ENCODE measurements at regions not wholly inside any gene's neighbourhood (a gene's known extent, or its start where the extent isn't known, plus 50 kb on each side); places are given as distances from the start of the nearest gene placed in this dataset.
A peak's percentile ranks its signal among the peaks of the same experiment; 100 is the strongest.

DNA sequence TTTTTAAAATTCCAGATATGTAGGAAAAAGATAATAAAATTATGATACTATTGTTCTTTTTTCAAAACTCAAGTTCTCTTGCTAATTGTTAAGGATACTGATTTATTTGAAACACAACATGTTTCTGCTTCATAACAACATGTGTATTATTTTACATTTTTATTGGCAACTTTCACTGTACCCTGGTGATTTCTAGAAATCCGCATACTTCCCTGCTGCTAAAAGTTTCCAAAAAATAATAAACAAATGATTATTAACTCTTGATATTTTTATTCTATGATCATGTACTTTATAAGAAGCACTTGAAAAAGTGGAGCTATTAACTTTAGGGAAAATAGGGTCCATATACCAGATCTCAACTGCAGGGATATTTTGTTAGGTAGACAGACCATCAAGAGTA, 71.2 kb upstream of the HCCS start:
- H3K27me3 ChIP-seq (ENCODE audit: control insufficient read depth in 4 of 4, insufficient read depth in 4 of 4, low read length in 3 of 4) = no peaks in the 10 kb centered on the region
- TF ChIP-seq RXRA (IDR thresholded peaks at IDR 0.05) (no peak), FOXA2 (IDR thresholded peaks at IDR 0.05) (no peak), HNF4A (conservative IDR thresholded peaks at IDR 0.05) (no peak), HNF4G (IDR thresholded peaks at IDR 0.05) (no peak), FOXA1 (IDR thresholded peaks at IDR 0.05) (no peak), TAF1 (conservative IDR thresholded peaks at IDR 0.05) (no peak), SP1 (IDR thresholded peaks at IDR 0.05) (no peak), NR2F2 (IDR thresholded peaks at IDR 0.05) (no peak), EGR1 (IDR thresholded peaks at IDR 0.05; ENCODE audit: low read depth in 2 of 2) (no peak), GABPA (IDR thresholded peaks at IDR 0.05 in 1 of 2, conservative IDR thresholded peaks at IDR 0.05 in 1 of 2) (no peak), YY1 (IDR thresholded peaks at IDR 0.05) (no peak)
- TF ChIP-seq, protein P1, sequence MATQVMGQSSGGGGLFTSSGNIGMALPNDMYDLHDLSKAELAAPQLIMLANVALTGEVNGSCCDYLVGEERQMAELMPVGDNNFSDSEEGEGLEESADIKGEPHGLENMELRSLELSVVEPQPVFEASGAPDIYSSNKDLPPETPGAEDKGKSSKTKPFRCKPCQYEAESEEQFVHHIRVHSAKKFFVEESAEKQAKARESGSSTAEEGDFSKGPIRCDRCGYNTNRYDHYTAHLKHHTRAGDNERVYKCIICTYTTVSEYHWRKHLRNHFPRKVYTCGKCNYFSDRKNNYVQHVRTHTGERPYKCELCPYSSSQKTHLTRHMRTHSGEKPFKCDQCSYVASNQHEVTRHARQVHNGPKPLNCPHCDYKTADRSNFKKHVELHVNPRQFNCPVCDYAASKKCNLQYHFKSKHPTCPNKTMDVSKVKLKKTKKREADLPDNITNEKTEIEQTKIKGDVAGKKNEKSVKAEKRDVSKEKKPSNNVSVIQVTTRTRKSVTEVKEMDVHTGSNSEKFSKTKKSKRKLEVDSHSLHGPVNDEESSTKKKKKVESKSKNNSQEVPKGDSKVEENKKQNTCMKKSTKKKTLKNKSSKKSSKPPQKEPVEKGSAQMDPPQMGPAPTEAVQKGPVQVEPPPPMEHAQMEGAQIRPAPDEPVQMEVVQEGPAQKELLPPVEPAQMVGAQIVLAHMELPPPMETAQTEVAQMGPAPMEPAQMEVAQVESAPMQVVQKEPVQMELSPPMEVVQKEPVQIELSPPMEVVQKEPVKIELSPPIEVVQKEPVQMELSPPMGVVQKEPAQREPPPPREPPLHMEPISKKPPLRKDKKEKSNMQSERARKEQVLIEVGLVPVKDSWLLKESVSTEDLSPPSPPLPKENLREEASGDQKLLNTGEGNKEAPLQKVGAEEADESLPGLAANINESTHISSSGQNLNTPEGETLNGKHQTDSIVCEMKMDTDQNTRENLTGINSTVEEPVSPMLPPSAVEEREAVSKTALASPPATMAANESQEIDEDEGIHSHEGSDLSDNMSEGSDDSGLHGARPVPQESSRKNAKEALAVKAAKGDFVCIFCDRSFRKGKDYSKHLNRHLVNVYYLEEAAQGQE (IDR thresholded peaks at IDR 0.05) = no peak
- TF ChIP-seq, protein P2, sequence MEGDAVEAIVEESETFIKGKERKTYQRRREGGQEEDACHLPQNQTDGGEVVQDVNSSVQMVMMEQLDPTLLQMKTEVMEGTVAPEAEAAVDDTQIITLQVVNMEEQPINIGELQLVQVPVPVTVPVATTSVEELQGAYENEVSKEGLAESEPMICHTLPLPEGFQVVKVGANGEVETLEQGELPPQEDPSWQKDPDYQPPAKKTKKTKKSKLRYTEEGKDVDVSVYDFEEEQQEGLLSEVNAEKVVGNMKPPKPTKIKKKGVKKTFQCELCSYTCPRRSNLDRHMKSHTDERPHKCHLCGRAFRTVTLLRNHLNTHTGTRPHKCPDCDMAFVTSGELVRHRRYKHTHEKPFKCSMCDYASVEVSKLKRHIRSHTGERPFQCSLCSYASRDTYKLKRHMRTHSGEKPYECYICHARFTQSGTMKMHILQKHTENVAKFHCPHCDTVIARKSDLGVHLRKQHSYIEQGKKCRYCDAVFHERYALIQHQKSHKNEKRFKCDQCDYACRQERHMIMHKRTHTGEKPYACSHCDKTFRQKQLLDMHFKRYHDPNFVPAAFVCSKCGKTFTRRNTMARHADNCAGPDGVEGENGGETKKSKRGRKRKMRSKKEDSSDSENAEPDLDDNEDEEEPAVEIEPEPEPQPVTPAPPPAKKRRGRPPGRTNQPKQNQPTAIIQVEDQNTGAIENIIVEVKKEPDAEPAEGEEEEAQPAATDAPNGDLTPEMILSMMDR (IDR thresholded peaks at IDR 0.05; ENCODE audit: low read depth, low read length, missing input control) = no peak
- TF ChIP-seq, protein P3, sequence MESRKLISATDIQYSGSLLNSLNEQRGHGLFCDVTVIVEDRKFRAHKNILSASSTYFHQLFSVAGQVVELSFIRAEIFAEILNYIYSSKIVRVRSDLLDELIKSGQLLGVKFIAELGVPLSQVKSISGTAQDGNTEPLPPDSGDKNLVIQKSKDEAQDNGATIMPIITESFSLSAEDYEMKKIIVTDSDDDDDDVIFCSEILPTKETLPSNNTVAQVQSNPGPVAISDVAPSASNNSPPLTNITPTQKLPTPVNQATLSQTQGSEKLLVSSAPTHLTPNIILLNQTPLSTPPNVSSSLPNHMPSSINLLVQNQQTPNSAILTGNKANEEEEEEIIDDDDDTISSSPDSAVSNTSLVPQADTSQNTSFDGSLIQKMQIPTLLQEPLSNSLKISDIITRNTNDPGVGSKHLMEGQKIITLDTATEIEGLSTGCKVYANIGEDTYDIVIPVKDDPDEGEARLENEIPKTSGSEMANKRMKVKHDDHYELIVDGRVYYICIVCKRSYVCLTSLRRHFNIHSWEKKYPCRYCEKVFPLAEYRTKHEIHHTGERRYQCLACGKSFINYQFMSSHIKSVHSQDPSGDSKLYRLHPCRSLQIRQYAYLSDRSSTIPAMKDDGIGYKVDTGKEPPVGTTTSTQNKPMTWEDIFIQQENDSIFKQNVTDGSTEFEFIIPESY (IDR thresholded peaks at IDR 0.05) = no peak
- TF ChIP-seq, protein P4, sequence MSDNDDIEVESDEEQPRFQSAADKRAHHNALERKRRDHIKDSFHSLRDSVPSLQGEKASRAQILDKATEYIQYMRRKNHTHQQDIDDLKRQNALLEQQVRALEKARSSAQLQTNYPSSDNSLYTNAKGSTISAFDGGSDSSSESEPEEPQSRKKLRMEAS (IDR thresholded peaks at IDR 0.05) = no peak
- WGBS = 84% methylated on average over 1 of the region's 1 CpG
- no peak overlapping the region for H3K27ac ChIP-seq (ENCODE audit: low read depth in 1 of 2, low read length in 2 of 2)
- H3K36me3 ChIP-seq (ENCODE audit: control insufficient read depth in 4 of 4, insufficient read depth in 3 of 4, low read depth in 1 of 4, low read length in 3 of 4) = no peaks in the 10 kb centered on the region
- no peak for DNase-seq (ENCODE audit: low spot score)
- H3K4me1 ChIP-seq (ENCODE audit: control insufficient read depth in 4 of 4, insufficient read depth in 4 of 4, low read length in 3 of 4) = no peaks in the 10 kb centered on the region
- peaks cover 0 to 2% (median under 1%) of the 10 kb centered on the region in 4 donors for H3K9me3 ChIP-seq (ENCODE audit: control insufficient read depth in 4 of 4, low read length in 3 of 4)
- H3K9ac ChIP-seq (ENCODE audit: low read depth in 1 of 2, low read length in 2 of 2) = no peak overlapping the region
- no peak overlapping the region for H3K4me3 ChIP-seq (ENCODE audit: low read depth in 1 of 3, low read length in 3 of 3)

DNA sequence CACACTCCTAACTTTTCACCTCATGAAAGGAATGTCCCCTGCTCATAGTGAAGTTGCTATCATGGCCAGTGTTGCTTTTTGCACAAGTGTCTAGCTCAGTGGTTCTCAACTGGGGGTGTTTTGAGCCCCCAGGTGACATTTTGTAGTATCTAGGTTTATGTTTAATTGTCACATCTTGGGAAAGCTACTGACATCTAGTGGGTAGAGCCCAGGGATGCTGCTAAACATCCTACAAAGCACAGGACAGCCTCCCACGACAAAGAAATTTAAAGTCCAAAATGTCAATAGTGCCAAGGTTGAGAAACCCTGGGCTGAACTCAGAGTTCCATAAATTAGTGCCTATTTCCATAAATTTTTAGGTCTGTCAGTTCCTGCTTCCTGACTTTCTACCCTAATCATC, 70.7 kb upstream of the HCCS start:
- no peaks in the 10 kb centered on the region for H3K4me1 ChIP-seq (ENCODE audit: control insufficient read depth in 4 of 4, insufficient read depth in 4 of 4, low read length in 3 of 4)
- H3K9ac ChIP-seq (ENCODE audit: low read depth in 1 of 2, low read length in 2 of 2) = no peak overlapping the region
- no peaks in the 10 kb centered on the region for H3K27me3 ChIP-seq (ENCODE audit: control insufficient read depth in 4 of 4, insufficient read depth in 4 of 4, low read length in 3 of 4)
- no peak overlapping the region for H3K27ac ChIP-seq (ENCODE audit: low read depth in 1 of 2, low read length in 2 of 2)
- no peak overlapping the region for H3K4me3 ChIP-seq (ENCODE audit: low read depth in 1 of 3, low read length in 3 of 3)
- no peaks in the 10 kb centered on the region for H3K36me3 ChIP-seq (ENCODE audit: control insufficient read depth in 4 of 4, insufficient read depth in 3 of 4, low read depth in 1 of 4, low read length in 3 of 4)
- no peak for DNase-seq (ENCODE audit: low spot score)
- 8% methylated on average over 1 of the region's 1 CpG for WGBS
- peaks cover 0 to 3% (median 1%) of the 10 kb centered on the region in 4 donors for H3K9me3 ChIP-seq (ENCODE audit: control insufficient read depth in 4 of 4, low read length in 3 of 4)
- TF ChIP-seq SP1 (IDR thresholded peaks at IDR 0.05) (no peak), TAF1 (conservative IDR thresholded peaks at IDR 0.05) (no peak), FOXA2 (IDR thresholded peaks at IDR 0.05) (no peak), EGR1 (IDR thresholded peaks at IDR 0.05; ENCODE audit: low read depth in 2 of 2) (no peak), RAD21 (IDR thresholded peaks at IDR 0.05) (peak; percentile 40 to 58), HNF4A (conservative IDR thresholded peaks at IDR 0.05) (no peak), HNF4G (IDR thresholded peaks at IDR 0.05) (no peak), RXRA (IDR thresholded peaks at IDR 0.05) (no peak), NR2F2 (IDR thresholded peaks at IDR 0.05) (no peak), FOXA1 (IDR thresholded peaks at IDR 0.05) (no peak), YY1 (IDR thresholded peaks at IDR 0.05) (no peak), JUND (IDR thresholded peaks at IDR 0.05) (no peak)
- TF ChIP-seq, protein P2 (IDR thresholded peaks at IDR 0.05; ENCODE audit: low read depth, low read length, missing input control) = peak; percentile 6
- TF ChIP-seq, protein P4 (IDR thresholded peaks at IDR 0.05) = no peak
- TF ChIP-seq, protein P1 (IDR thresholded peaks at IDR 0.05) = no peak
